GM23338 (cell line): ENCODE measurements at regions not wholly inside any gene's neighbourhood (a gene's known extent, or its start where the extent isn't known, plus 50 kb on each side); places are given as distances from the start of the nearest gene placed in this dataset.

Experiments used
- ATAC-seq: fragments of 200-7000 bp; cut with Tn5 transposase; 3 replicates; pipeline ENCODE4 v1.9.1; 2020
- DNase-seq: peaks from one replicate; pipeline ENCODE4 v3.0.0-alpha.2; 2015; ENCODE audit warnings: low spot score
- H2AFZ ChIP-seq: fragments of 200-600 bp; sonication (generic); 2 replicates; pipeline ENCODE4 v1.8.0; 2016; ENCODE audit warnings: antibody characterized with exemption, mild to moderate bottlenecking, moderate library complexity
- H3F3A ChIP-seq: fragments of 200-600 bp; sonication (generic); replicated peaks from 2 replicates; pipeline ENCODE4 v1.8.0; 2017; ENCODE audit warnings: antibody characterized with exemption, mixed run types, low read depth
- H3K27ac ChIP-seq: fragments of 200-600 bp; sonication (generic); 2 replicates; pipeline ENCODE4 v1.6.1; 2016; ENCODE audit warnings: low read depth
- H3K27me3 ChIP-seq: fragments of 200-600 bp; sonication (generic); 2 replicates; pipeline ENCODE4 v1.8.0; 2016; ENCODE audit warnings: mild to moderate bottlenecking, mixed run types, moderate library complexity; ENCODE audit not compliant: insufficient read depth
- H3K36me3 ChIP-seq: fragments of 200-600 bp; sonication (generic); 2 replicates; pipeline ENCODE4 v1.8.0; 2016; ENCODE audit warnings: mild to moderate bottlenecking; ENCODE audit not compliant: insufficient read depth
- H3K4me1 ChIP-seq: fragments of 200-600 bp; sonication (generic); 2 replicates; pipeline ENCODE4 v1.8.0; 2016; ENCODE audit warnings: mild to moderate bottlenecking, moderate library complexity; ENCODE audit not compliant: insufficient read depth
- H3K4me2 ChIP-seq: fragments of 200-600 bp; sonication (generic); 2 replicates; pipeline ENCODE4 v1.7.1; 2017; ENCODE audit warnings: mixed run types
- H3K4me3 ChIP-seq: fragments of 200-600 bp; sonication (generic); 2 replicates; pipeline ENCODE4 v1.6.1; 2016; ENCODE audit warnings: mixed run types
- H3K79me2 ChIP-seq: fragments of 200-600 bp; sonication (generic); replicated peaks from 2 replicates; pipeline ENCODE4 v1.8.0; 2017; ENCODE audit warnings: mild to moderate bottlenecking; ENCODE audit not compliant: insufficient read depth
- H3K9me2 ChIP-seq: fragments of 200-600 bp; sonication (generic); 2 replicates; pipeline ENCODE4 v1.8.0; 2017; ENCODE audit not compliant: insufficient read depth
- H4K20me1 ChIP-seq: fragments of 200-600 bp; sonication (generic); replicated peaks from 2 replicates; pipeline ENCODE4 v1.8.0; 2017; ENCODE audit warnings: mild to moderate bottlenecking; ENCODE audit not compliant: insufficient read depth
- H3K27ac Mint-ChIP-seq: 2 replicates; pipeline ENCODE4 v1.8.0; 2020; ENCODE audit warnings: inconsistent platforms, mild to moderate bottlenecking, moderate library complexity, mixed read lengths
- H3K27me3 Mint-ChIP-seq: 3 replicates; pipeline ENCODE4 v1.8.0; 2022; ENCODE audit warnings: low read depth, mild to moderate bottlenecking, moderate library complexity, mixed read lengths, inconsistent platforms; ENCODE audit not compliant: insufficient read depth, poor library complexity
- H3K36me3 Mint-ChIP-seq: 3 replicates; pipeline ENCODE4 v1.8.0; 2021; ENCODE audit warnings: low read depth, mild to moderate bottlenecking, inconsistent platforms, moderate library complexity, mixed read lengths
- H3K4me1 Mint-ChIP-seq: 3 replicates; pipeline ENCODE4 v1.8.0; 2020; ENCODE audit warnings: mild to moderate bottlenecking, inconsistent platforms, mixed read lengths
- H3K4me3 Mint-ChIP-seq: 3 replicates; pipeline ENCODE4 v1.8.0; 2021; ENCODE audit warnings: moderate library complexity, mild to moderate bottlenecking, inconsistent platforms, mixed read lengths
- H3K9me3 Mint-ChIP-seq: 3 replicates; pipeline ENCODE4 v1.8.0; 2020; ENCODE audit warnings: moderate library complexity, mild to moderate bottlenecking, inconsistent platforms, mixed read lengths
- CREB1 ChIP-seq: fragments of 250-450 bp; sonication (Bioruptor Pico); IDR thresholded peaks from 2 replicates; pipeline ENCODE4 v1.5.0; 2020; ENCODE audit warnings: low read depth, mild to moderate bottlenecking, moderate library complexity
- CTCF ChIP-seq, 2 experiments: fragments of 200-600 bp in 1 of 2; sonication (generic) in 1 of 2; conservative IDR thresholded peaks; 2 replicates each; pipeline versions ENCODE4 v1.5.1 to v1.6.1; 2016 to 2017; ENCODE audit warnings: antibody characterized with exemption in 2 of 2, low read depth in 2 of 2, mild to moderate bottlenecking in 2 of 2, moderate library complexity in 1 of 2
- ETS1 ChIP-seq: IDR thresholded peaks from 2 replicates; pipeline ENCODE4 v1.6.1; 2016; ENCODE audit warnings: antibody characterized with exemption
- EZH2phosphoT487 ChIP-seq: fragments of 200-600 bp; sonication (generic); IDR thresholded peaks from one replicate; pipeline ENCODE4 v1.8.1; 2018; ENCODE audit warnings: antibody characterized with exemption; ENCODE audit not compliant: unreplicated experiment
- ZNF331 ChIP-seq: fragments of 250-450 bp; sonication (Bioruptor Pico); IDR thresholded peaks from 2 replicates; pipeline ENCODE4 v1.5.0; 2020; ENCODE audit warnings: low read depth, mild to moderate bottlenecking, moderate library complexity
- ZNF462 ChIP-seq: fragments of 250-450 bp; sonication (Bioruptor Pico); IDR thresholded peaks from 2 replicates; pipeline ENCODE4 v1.5.0; 2020; ENCODE audit warnings: mild to moderate bottlenecking, moderate library complexity

GRCh38 chr2:118291251-118291880, 203.1 kb downstream of the INSIG2 start:
- DNase-seq, result no peak
- Histone ChIP-seq H3K27ac (no peak overlapping the region), H3K4me2 (no peak overlapping the region), H3K9me2 (peaks cover 6% of the 10 kb centered on the region; the same call in 1 of the 2 replicates), H4K20me1 (no peaks in the 10 kb centered on the region), H2AFZ (0 out of 2 replicates have a peak overlapping the region, but pooled peaks have one; percentile 28), H3F3A (no peaks in the 10 kb centered on the region), H3K36me3 (no peaks in the 10 kb centered on the region), H3K4me3 (no peak overlapping the region), H3K27me3 (no peaks in the 10 kb centered on the region), H3K79me2 (no peaks in the 10 kb centered on the region), H3K4me1 (no peaks in the 10 kb centered on the region)
- Mint-ChIP-seq H3K27me3 (no peaks in the 10 kb centered on the region), H3K9me3 (peaks cover 6% of the 10 kb centered on the region; the same call in 2 of the 3 replicates), H3K36me3 (peaks cover 5% of the 10 kb centered on the region; the same call in 2 of the 3 replicates), H3K27ac (no peak overlapping the region), H3K4me3 (no peak overlapping the region), H3K4me1 (no peaks in the 10 kb centered on the region)
- ATAC-seq, result no peak
- TF ChIP-seq ETS1 (no peak), EZH2phosphoT487 (no peak), ZNF462 (CRISPR knock-in tag) (no peak), CREB1 (CRISPR knock-in tag) (no peak), CTCF (conservative IDR thresholded peaks at IDR 0.05; ENCODE audit: low read depth in 2 of 2) (0 out of 4 replicates have a peak, but pooled peaks of 1 of the 2 experiments have one; percentile 11), ZNF331 (CRISPR knock-in tag) (no peak)
